CD4-positive, alpha-beta T cell (primary cell): ENCODE measurements at regions not wholly inside any gene's neighbourhood (a gene's known extent, or its start where the extent isn't known, plus 50 kb on each side); places are given as distances from the start of the nearest gene placed in this dataset.
"Not testable (repeated sequence)": the region's sequence is repeated elsewhere in the genome, so short reads cannot be mapped to it uniquely, and the experiment has no call there.

ENCODE experiments used
- ATAC-seq: fragments of 200-7000 bp; cut with Tn5 transposase; one replicate; pipeline ENCODE4 v1.10.0; 2022; ENCODE audit warnings: mild to moderate bottlenecking; ENCODE audit not compliant: poor library complexity
- CTCF ChIA-PET: fragments of 350-600 bp; sonication (Branson Sonifier 250); formaldehyde crosslinking; loops from one replicate; lab custom pipeline; 2021; ENCODE audit warnings: antibody characterized with exemption, inconsistent platforms; lab: Charles Lee
- POLR2A ChIA-PET: fragments of 350-600 bp; sonication (Branson Sonifier 250); formaldehyde crosslinking; loops from one replicate; lab custom pipeline; 2021; ENCODE audit warnings: antibody characterized with exemption, inconsistent platforms; lab: Charles Lee
- DNase-seq, 14 experiments: peaks; one replicate each; pipeline ENCODE4 v3.0.0-alpha.2; 2013 to 2020; ENCODE audit warnings: mixed read lengths in 2 of 14
- H3K27ac ChIP-seq, 2 donors: one replicate each; pipeline versions ENCODE4 v1.5.1 to v1.7.0; 2013; ENCODE audit warnings: low read length in 2 of 2, low read depth in 1 of 2, mild to moderate bottlenecking in 1 of 2
- H3K27me3 ChIP-seq, 2 experiments: 1 replicate in 1 of 2; 2 replicates in 1 of 2; pipeline versions ENCODE4 v1.6.1 to v1.7.0; 2013; ENCODE audit warnings: low read length in 2 of 2, control low read depth in 1 of 2, mild to moderate bottlenecking in 1 of 2, moderate library complexity in 1 of 2; ENCODE audit not compliant: insufficient read depth in 2 of 2, control insufficient read depth in 1 of 2
- H3K36me3 ChIP-seq: one replicate; pipeline ENCODE4 v1.6.1; 2013; ENCODE audit warnings: low read length, control low read depth; ENCODE audit not compliant: insufficient read depth
- H3K4me1 ChIP-seq: one replicate; pipeline ENCODE4 v1.6.1; 2013; ENCODE audit warnings: low read length, control low read depth; ENCODE audit not compliant: insufficient read depth
- H3K4me3 ChIP-seq: one replicate; pipeline ENCODE4 v1.5.1; 2013; ENCODE audit warnings: mild to moderate bottlenecking, low read length, moderate library complexity
- H3K9me3 ChIP-seq, 2 experiments: 1 replicate in 1 of 2; 2 replicates in 1 of 2; pipeline versions ENCODE4 v1.6.1 to v1.7.0; 2013; ENCODE audit warnings: low read length in 2 of 2, mild to moderate bottlenecking in 2 of 2, control low read depth in 1 of 2, moderate library complexity in 1 of 2; ENCODE audit not compliant: control insufficient read depth in 1 of 2, insufficient read depth in 1 of 2
- H3K27ac Mint-ChIP-seq: one replicate; pipeline ENCODE4 v1.8.0; 2020; ENCODE audit warnings: mixed read lengths
- H3K27me3 Mint-ChIP-seq: one replicate; pipeline ENCODE4 v1.8.0; 2021; ENCODE audit warnings: mixed read lengths
- H3K36me3 Mint-ChIP-seq: one replicate; pipeline ENCODE4 v1.8.0; 2021; ENCODE audit warnings: low read depth, mixed read lengths
- H3K4me1 Mint-ChIP-seq: one replicate; pipeline ENCODE4 v1.8.0; 2021; ENCODE audit warnings: low read depth, mixed read lengths
- H3K4me3 Mint-ChIP-seq: one replicate; pipeline ENCODE4 v1.8.0; 2020; ENCODE audit warnings: mild to moderate bottlenecking, mixed read lengths
- H3K9me3 Mint-ChIP-seq: one replicate; pipeline ENCODE4 v1.8.0; 2020; ENCODE audit warnings: mixed read lengths
- intact Hi-C, 2 experiments: fragments of 100-400 bp; cut with DNase I in 1 of 2; cut with micrococcal nuclease in 1 of 2; formaldehyde crosslinking; loops; one replicate each; pipeline versions ENCODE4 v1.15.1 to v1.9.0; 2023 to 2025; cut with DNase I, micrococcal nuclease
- TF ChIP-seq, protein P1 (sequence below): fragments of 200-600 bp; IDR thresholded peaks from one replicate; pipeline ENCODE4 v1.8.0; 2022; ENCODE audit warnings: antibody characterized with exemption, mild to moderate bottlenecking

DNA sequence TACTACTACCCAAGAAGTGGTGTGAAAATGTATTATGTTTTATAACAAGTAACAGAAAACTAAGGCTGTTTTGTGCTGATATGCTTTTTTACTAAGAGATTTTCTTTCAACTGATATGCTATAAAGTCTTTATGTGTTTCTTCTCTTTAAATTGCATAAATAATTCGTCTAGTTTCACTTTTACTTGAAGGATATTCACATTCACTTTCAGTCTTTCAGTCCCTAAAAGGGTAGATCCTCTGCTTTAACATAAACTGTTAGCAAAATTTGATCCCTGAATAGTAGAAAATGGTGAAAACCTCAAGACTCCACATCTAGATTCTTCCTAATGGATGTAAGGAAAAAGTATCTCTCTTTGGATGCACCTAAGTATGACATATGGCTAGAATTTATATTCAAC lies 69.0 kb upstream of the FST start:
- POLR2A ChIA-PET = no interaction called here
- H3K9me3 Mint-ChIP-seq = no peaks in the 10 kb centered on the region
- Histone ChIP-seq H3K36me3 (no peaks in the 10 kb centered on the region), H3K27me3 (no peaks in the 10 kb centered on the region), H3K4me3 (no peak overlapping the region), H3K4me1 (no peaks in the 10 kb centered on the region), H3K9me3 (peaks cover 0 to 4% of the 10 kb centered on the region in 2 experiments), H3K27ac (no peak overlapping the region)
- H3K4me3 Mint-ChIP-seq = no peak overlapping the region
- intact Hi-C loops = no loop called here
- TF ChIP-seq, protein P1, sequence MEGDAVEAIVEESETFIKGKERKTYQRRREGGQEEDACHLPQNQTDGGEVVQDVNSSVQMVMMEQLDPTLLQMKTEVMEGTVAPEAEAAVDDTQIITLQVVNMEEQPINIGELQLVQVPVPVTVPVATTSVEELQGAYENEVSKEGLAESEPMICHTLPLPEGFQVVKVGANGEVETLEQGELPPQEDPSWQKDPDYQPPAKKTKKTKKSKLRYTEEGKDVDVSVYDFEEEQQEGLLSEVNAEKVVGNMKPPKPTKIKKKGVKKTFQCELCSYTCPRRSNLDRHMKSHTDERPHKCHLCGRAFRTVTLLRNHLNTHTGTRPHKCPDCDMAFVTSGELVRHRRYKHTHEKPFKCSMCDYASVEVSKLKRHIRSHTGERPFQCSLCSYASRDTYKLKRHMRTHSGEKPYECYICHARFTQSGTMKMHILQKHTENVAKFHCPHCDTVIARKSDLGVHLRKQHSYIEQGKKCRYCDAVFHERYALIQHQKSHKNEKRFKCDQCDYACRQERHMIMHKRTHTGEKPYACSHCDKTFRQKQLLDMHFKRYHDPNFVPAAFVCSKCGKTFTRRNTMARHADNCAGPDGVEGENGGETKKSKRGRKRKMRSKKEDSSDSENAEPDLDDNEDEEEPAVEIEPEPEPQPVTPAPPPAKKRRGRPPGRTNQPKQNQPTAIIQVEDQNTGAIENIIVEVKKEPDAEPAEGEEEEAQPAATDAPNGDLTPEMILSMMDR = no peak
- DNase-seq = no peak
- H3K4me1 Mint-ChIP-seq = no peaks in the 10 kb centered on the region
- no peak overlapping the region for H3K27ac Mint-ChIP-seq
- H3K36me3 Mint-ChIP-seq = no peaks in the 10 kb centered on the region
- CTCF ChIA-PET = no interaction called here
- no peak for ATAC-seq
- H3K27me3 Mint-ChIP-seq = no peaks in the 10 kb centered on the region

DNA sequence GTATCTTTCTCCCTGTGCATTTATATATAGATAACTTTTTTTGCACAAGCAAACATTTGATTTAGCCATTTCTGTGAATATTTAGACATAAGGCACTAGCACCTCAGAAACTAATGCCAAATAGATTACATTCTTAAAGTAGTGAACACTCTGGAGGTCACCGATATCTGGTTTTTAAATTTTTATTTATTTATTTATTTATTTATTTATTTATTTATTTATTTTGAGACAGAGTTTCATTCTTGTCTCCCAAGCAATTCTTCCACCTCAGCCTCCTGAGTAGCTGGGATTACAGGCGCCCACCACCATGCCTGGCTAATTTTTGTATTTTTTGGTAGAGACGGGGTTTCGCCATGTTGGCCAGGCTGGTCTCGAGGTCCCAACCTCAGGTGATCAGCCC lies 67.9 kb upstream of the FST start:
- H3K36me3 Mint-ChIP-seq, CTCF ChIA-PET, intact Hi-C loops, H3K4me3 Mint-ChIP-seq, POLR2A ChIA-PET, H3K9me3 ChIP-seq, H3K27ac ChIP-seq, H3K27me3 ChIP-seq, H3K36me3 ChIP-seq, ATAC-seq, H3K4me1 ChIP-seq, H3K9me3 Mint-ChIP-seq, H3K4me1 Mint-ChIP-seq, H3K27me3 Mint-ChIP-seq, DNase-seq, H3K27ac Mint-ChIP-seq, H3K4me3 ChIP-seq: not testable (repeated sequence)

DNA sequence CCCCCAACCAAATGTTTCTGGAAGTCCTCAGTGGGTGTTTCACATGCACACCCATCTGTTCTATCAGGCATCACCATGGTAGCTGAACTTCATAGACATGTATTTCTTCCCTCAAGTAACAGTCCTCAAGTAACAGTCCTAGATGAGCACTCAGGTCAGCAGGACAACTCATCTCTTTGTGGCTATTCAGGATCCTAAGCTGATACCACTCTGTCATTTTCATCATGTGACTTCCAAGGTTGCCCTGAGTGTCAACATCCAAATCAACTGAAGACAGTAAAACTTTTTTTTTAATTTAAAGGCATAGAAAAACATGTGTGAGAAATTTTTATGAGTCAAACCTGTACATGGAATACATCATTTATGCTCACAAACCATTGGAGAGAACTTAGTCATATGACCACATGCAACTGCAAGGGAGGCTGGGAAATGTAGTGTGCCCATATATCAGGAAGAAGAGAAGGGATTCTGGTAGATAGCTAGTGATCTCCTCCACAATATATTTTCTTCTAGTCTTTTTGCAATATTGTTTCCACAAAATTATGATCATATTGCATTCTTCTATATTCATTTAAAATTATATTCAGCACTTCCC lies 64.2 kb upstream of the FST start:
- POLR2A ChIA-PET = no interaction called here
- H3K9me3 Mint-ChIP-seq = no peaks in the 10 kb centered on the region

More for the DNA sequence above, 64.2 kb upstream of the FST start:
- H3K9me3 ChIP-seq = peaks cover 0 to 4% of the 10 kb centered on the region in 2 experiments
- H3K27me3 ChIP-seq = no peaks in the 10 kb centered on the region
- intact Hi-C loops = no loop called here
- H3K36me3 Mint-ChIP-seq = no peaks in the 10 kb centered on the region
- ATAC-seq (no peak), DNase-seq (no peak)
- TF ChIP-seq, protein P1 = no peak
- no peaks in the 10 kb centered on the region for H3K36me3 ChIP-seq
- H3K4me3 Mint-ChIP-seq = no peak overlapping the region
- no peak overlapping the region for H3K27ac ChIP-seq
- H3K4me1 ChIP-seq = no peaks in the 10 kb centered on the region
- no peak overlapping the region for H3K27ac Mint-ChIP-seq
- H3K4me1 Mint-ChIP-seq = no peaks in the 10 kb centered on the region
- CTCF ChIA-PET = interaction anchor here (0.9 kb wide), 1 partner anchor 12 kb away, joined by 3 read pairs; no protein-coding TSS in a partner anchor
- H3K27me3 Mint-ChIP-seq = no peaks in the 10 kb centered on the region
- no peak overlapping the region for H3K4me3 ChIP-seq
